PC-3 (cell line): ENCODE measurements at regions not wholly inside any gene's neighbourhood (a gene's known extent, or its start where the extent isn't known, plus 50 kb on each side); places are given as distances from the start of the nearest gene placed in this dataset.

Experiments used
- CTCF ChIP-seq: fragments of 300-600 bp; sonication (generic); conservative IDR thresholded peaks from 2 replicates; pipeline ENCODE4 v1.5.1; 2017; ENCODE audit warnings: antibody characterized with exemption, low read depth, mild to moderate bottlenecking, low read length
- EZH2 ChIP-seq: fragments of 300-600 bp; sonication (generic); IDR thresholded peaks from one replicate; pipeline ENCODE4 v1.6.1; 2017; ENCODE audit warnings: antibody characterized with exemption, mild to moderate bottlenecking, low read length; ENCODE audit not compliant: unreplicated experiment

- TF ChIP-seq CTCF (no peak), EZH2 (no peak)
Observed at GRCh38 chr15:77824361-77825251, 191.9 kb upstream of the LINGO1 start.
